MM.1S (cell line): ENCODE measurements at regions not wholly inside any gene's neighbourhood (a gene's known extent, or its start where the extent isn't known, plus 50 kb on each side); places are given as distances from the start of the nearest gene placed in this dataset.

Experiments used
- DNase-seq: peaks from one replicate; pipeline ENCODE4 v3.0.0-alpha.2; 2015
- H2AFZ ChIP-seq: fragments of 300-600 bp; sonication (generic); 2 replicates; pipeline ENCODE4 v1.6.0; 2016; ENCODE audit warnings: antibody characterized with exemption, low read length
- H3F3A ChIP-seq: fragments of 300-600 bp; sonication (generic); 2 replicates; pipeline ENCODE4 v1.6.1; 2016; ENCODE audit warnings: mild to moderate bottlenecking, antibody characterized with exemption, low read length, moderate library complexity, mixed read lengths; ENCODE audit not compliant: insufficient read depth
- H3K27ac ChIP-seq: fragments of 300-600 bp; sonication (generic); 2 replicates; pipeline ENCODE4 v1.5.1; 2016; ENCODE audit warnings: mild to moderate bottlenecking, low read length
- H3K27me3 ChIP-seq: fragments of 300-600 bp; sonication (generic); replicated peaks from 2 replicates; pipeline ENCODE4 v1.6.0; 2016; ENCODE audit warnings: low read length; ENCODE audit not compliant: insufficient read depth
- H3K36me3 ChIP-seq: fragments of 300-600 bp; sonication (generic); replicated peaks from 2 replicates; pipeline ENCODE4 v1.6.1; 2016; ENCODE audit warnings: mild to moderate bottlenecking, low read length, mixed read lengths; ENCODE audit not compliant: insufficient read depth
- H3K4me1 ChIP-seq: fragments of 300-600 bp; sonication (generic); 2 replicates; pipeline ENCODE4 v1.6.1; 2016; ENCODE audit warnings: low read length, mixed read lengths
- H3K4me2 ChIP-seq: fragments of 300-600 bp; sonication (generic); 2 replicates; pipeline ENCODE4 v1.6.0; 2016; ENCODE audit warnings: low read depth, low read length
- H3K4me3 ChIP-seq: fragments of 300-600 bp; sonication (generic); 2 replicates; pipeline ENCODE4 v1.5.1; 2016; ENCODE audit warnings: low read length, mixed read lengths
- H3K79me2 ChIP-seq: fragments of 300-600 bp; sonication (generic); 2 replicates; pipeline ENCODE4 v1.6.1; 2016; ENCODE audit warnings: mixed run types, low read length, mixed read lengths
- H3K9ac ChIP-seq: fragments of 300-600 bp; sonication (generic); 2 replicates; pipeline ENCODE4 v1.6.1; 2016; ENCODE audit warnings: low read length, mixed read lengths
- H3K9me2 ChIP-seq: fragments of 300-600 bp; sonication (generic); replicated peaks from 2 replicates; pipeline ENCODE4 v1.6.1; 2016; ENCODE audit warnings: mild to moderate bottlenecking, low read length, mixed read lengths; ENCODE audit not compliant: insufficient read depth
- H3K9me3 ChIP-seq: fragments of 300-600 bp; sonication (generic); replicated peaks from 2 replicates; pipeline ENCODE4 v1.6.1; 2016; ENCODE audit warnings: mild to moderate bottlenecking, low read length, mixed read lengths; ENCODE audit not compliant: insufficient read depth
- H4K20me1 ChIP-seq: fragments of 300-600 bp; sonication (generic); 2 replicates; pipeline ENCODE4 v1.6.1; 2016; ENCODE audit warnings: mild to moderate bottlenecking, low read length, moderate library complexity, mixed read lengths; ENCODE audit not compliant: insufficient read depth
- EZH2 ChIP-seq: fragments of 300-600 bp; sonication (generic); optimal IDR thresholded peaks from 2 replicates; pipeline ENCODE3; 2017; ENCODE audit warnings: low read depth, mild to moderate bottlenecking, antibody characterized with exemption, low read length, mixed read lengths
- EZH2phosphoT487 ChIP-seq: fragments of 300-600 bp; sonication (generic); IDR thresholded peaks from 2 replicates; pipeline ENCODE4 v1.6.1; 2018; ENCODE audit warnings: antibody characterized with exemption, low read length
- TF ChIP-seq, protein P1 (sequence below): fragments of 300-600 bp; sonication (generic); IDR thresholded peaks from 2 replicates; pipeline ENCODE4 v1.5.1; 2016; ENCODE audit warnings: antibody characterized with exemption, low read length, mixed read lengths

- no peaks in the 10 kb centered on the region for H3K9me3 ChIP-seq
- no peak overlapping the region for H3K9ac ChIP-seq
- H2AFZ ChIP-seq, result no peak overlapping the region
- no peak overlapping the region for H3K4me2 ChIP-seq
- no peaks in the 10 kb centered on the region for H3K9me2 ChIP-seq
- H3K4me1 ChIP-seq, result no peaks in the 10 kb centered on the region
- no peaks in the 10 kb centered on the region for H3K79me2 ChIP-seq
- H3K27me3 ChIP-seq, result no peaks in the 10 kb centered on the region
- no peaks in the 10 kb centered on the region for H3K36me3 ChIP-seq
- no peak overlapping the region for H3K4me3 ChIP-seq
- H3F3A ChIP-seq, result no peaks in the 10 kb centered on the region
- H4K20me1 ChIP-seq, result no peaks in the 10 kb centered on the region
- H3K27ac ChIP-seq, result no peak overlapping the region
- no peak for DNase-seq
- no peak for TF ChIP-seq EZH2
- TF ChIP-seq, protein P1, sequence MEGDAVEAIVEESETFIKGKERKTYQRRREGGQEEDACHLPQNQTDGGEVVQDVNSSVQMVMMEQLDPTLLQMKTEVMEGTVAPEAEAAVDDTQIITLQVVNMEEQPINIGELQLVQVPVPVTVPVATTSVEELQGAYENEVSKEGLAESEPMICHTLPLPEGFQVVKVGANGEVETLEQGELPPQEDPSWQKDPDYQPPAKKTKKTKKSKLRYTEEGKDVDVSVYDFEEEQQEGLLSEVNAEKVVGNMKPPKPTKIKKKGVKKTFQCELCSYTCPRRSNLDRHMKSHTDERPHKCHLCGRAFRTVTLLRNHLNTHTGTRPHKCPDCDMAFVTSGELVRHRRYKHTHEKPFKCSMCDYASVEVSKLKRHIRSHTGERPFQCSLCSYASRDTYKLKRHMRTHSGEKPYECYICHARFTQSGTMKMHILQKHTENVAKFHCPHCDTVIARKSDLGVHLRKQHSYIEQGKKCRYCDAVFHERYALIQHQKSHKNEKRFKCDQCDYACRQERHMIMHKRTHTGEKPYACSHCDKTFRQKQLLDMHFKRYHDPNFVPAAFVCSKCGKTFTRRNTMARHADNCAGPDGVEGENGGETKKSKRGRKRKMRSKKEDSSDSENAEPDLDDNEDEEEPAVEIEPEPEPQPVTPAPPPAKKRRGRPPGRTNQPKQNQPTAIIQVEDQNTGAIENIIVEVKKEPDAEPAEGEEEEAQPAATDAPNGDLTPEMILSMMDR, result no peak
- TF ChIP-seq EZH2phosphoT487, result no peak
Measured at GRCh38 chr11:27217948-27218420, 145.0 kb downstream of the CCDC34 start.

DNA sequence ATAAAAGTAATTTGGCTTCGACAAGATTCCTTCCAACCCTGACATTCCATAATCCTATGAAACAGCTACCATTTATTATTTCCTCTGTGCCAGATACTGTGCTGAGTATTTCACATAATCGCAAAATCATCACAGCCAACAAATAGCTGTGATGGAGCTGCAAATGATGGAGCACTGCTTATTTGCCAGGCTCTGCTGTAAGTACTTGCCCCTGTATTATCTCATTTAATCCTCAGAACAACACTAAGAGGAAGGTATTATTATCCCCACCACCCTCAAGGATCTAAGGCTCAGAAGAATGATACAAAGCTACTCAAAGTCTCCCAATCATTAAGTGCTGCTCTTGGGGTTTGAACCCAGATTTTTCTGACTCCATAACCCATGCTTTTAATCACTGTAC is 145.5 kb downstream of the CCDC34 start:
- Histone ChIP-seq H3K4me2 (no peak overlapping the region), H3K27me3 (no peaks in the 10 kb centered on the region)

GRCh38 chr11:27216270-27217149 is 146.5 kb downstream of the CCDC34 start:
- Histone ChIP-seq H3K79me2 (no peaks in the 10 kb centered on the region), H3K36me3 (no peaks in the 10 kb centered on the region), H3K9me2 (no peaks in the 10 kb centered on the region), H3K9ac (no peak overlapping the region), H3K4me1 (no peaks in the 10 kb centered on the region), H3K27me3 (no peaks in the 10 kb centered on the region), H3K27ac (no peak overlapping the region), H4K20me1 (no peaks in the 10 kb centered on the region), H3K4me3 (no peak overlapping the region), H3K4me2 (no peak overlapping the region), H2AFZ (no peak overlapping the region), H3K9me3 (no peaks in the 10 kb centered on the region), H3F3A (no peaks in the 10 kb centered on the region)
- TF ChIP-seq, protein P1, result no peak
- TF ChIP-seq EZH2phosphoT487 (no peak), EZH2 (no peak)
- DNase-seq, result no peak

More for the DNA sequence above, 145.5 kb downstream of the CCDC34 start:
- no peak overlapping the region for H3K9ac ChIP-seq
- no peak overlapping the region for H3K27ac ChIP-seq
- H3K9me2 ChIP-seq, result no peaks in the 10 kb centered on the region
- no peaks in the 10 kb centered on the region for H3K79me2 ChIP-seq
- DNase-seq, result no peak
- no peak overlapping the region for H3K4me3 ChIP-seq
- H3F3A ChIP-seq, result no peaks in the 10 kb centered on the region
- H4K20me1 ChIP-seq, result no peaks in the 10 kb centered on the region
- no peaks in the 10 kb centered on the region for H3K9me3 ChIP-seq
- TF ChIP-seq EZH2phosphoT487 (no peak), EZH2 (no peak)
- TF ChIP-seq, protein P1, result no peak
- H2AFZ ChIP-seq, result no peak overlapping the region
- no peaks in the 10 kb centered on the region for H3K4me1 ChIP-seq
- no peaks in the 10 kb centered on the region for H3K36me3 ChIP-seq
